PFSK-1 (cell line): ENCODE measurements at regions not wholly inside any gene's neighbourhood (a gene's known extent, or its start where the extent isn't known, plus 50 kb on each side); places are given as distances from the start of the nearest gene placed in this dataset.

ENCODE experiments used
- FOXP2 ChIP-seq: optimal IDR thresholded peaks from 2 replicates; pipeline ENCODE3; 2011; ENCODE audit warnings: borderline replicate concordance, control low read depth, inconsistent platforms; ENCODE audit not compliant: insufficient read depth; ENCODE audit errors: extremely low read length, extremely low read depth
- POLR2AphosphoS5 ChIP-seq: IDR thresholded peaks from 2 replicates; pipeline ENCODE4 v1.6.1; 2012; ENCODE audit warnings: low read depth, mild to moderate bottlenecking, control low read depth, low read length, moderate library complexity
- REST ChIP-seq, 2 experiments: IDR thresholded peaks; 2 replicates each; pipeline versions ENCODE4 v1.6.1 to v1.8.0; 2011 to 2012; ENCODE audit warnings: low read depth in 2 of 2, low read length in 2 of 2, control low read depth in 1 of 2, inconsistent platforms in 1 of 2, mild to moderate bottlenecking in 1 of 2, moderate library complexity in 1 of 2; ENCODE audit not compliant: insufficient read depth in 1 of 2
- SIN3A ChIP-seq: IDR thresholded peaks from 2 replicates; pipeline ENCODE4 v1.6.1; 2012; ENCODE audit warnings: mild to moderate bottlenecking, low read length, moderate library complexity, borderline replicate concordance; ENCODE audit not compliant: insufficient read depth
- TAF1 ChIP-seq: IDR thresholded peaks from 2 replicates; pipeline ENCODE4 v1.6.1; 2012; ENCODE audit warnings: low read length, control low read depth, borderline replicate concordance; ENCODE audit not compliant: insufficient read depth

GRCh38 chr18:1907470-1908206 lies 663.7 kb downstream of the METTL4 start:
- TF ChIP-seq TAF1 (no peak), SIN3A (no peak), REST (IDR thresholded peaks at IDR 0.05; ENCODE audit: insufficient read depth in 1 of 2, low read depth in 2 of 2, low read length in 2 of 2) (no peak), POLR2AphosphoS5 (no peak), FOXP2 (no peak)

- TF ChIP-seq FOXP2 (no peak), TAF1 (no peak), POLR2AphosphoS5 (no peak), SIN3A (no peak), REST (IDR thresholded peaks at IDR 0.05; ENCODE audit: insufficient read depth in 1 of 2, low read depth in 2 of 2, low read length in 2 of 2) (no peak)
These were observed 656.8 kb downstream of the METTL4 start for GRCh38 chr18:1914489-1914888.

GRCh38 chr18:1916869-1917523 lies 654.3 kb downstream of the METTL4 start:
- TF ChIP-seq FOXP2 (no peak), TAF1 (no peak), REST (IDR thresholded peaks at IDR 0.05; ENCODE audit: insufficient read depth in 1 of 2, low read depth in 2 of 2, low read length in 2 of 2) (no peak), SIN3A (no peak), POLR2AphosphoS5 (no peak)

- TF ChIP-seq SIN3A (no peak), TAF1 (no peak), POLR2AphosphoS5 (no peak), FOXP2 (no peak), REST (IDR thresholded peaks at IDR 0.05; ENCODE audit: insufficient read depth in 1 of 2, low read depth in 2 of 2, low read length in 2 of 2) (no peak)
These were observed 653.7 kb downstream of the METTL4 start for GRCh38 chr18:1917569-1917968.
